ENCODE measurements at regions not wholly inside any gene's neighbourhood (a gene's known extent, or its start where the extent isn't known, plus 50 kb on each side); places are given as distances from the start of the nearest gene placed in this dataset.

DNA sequence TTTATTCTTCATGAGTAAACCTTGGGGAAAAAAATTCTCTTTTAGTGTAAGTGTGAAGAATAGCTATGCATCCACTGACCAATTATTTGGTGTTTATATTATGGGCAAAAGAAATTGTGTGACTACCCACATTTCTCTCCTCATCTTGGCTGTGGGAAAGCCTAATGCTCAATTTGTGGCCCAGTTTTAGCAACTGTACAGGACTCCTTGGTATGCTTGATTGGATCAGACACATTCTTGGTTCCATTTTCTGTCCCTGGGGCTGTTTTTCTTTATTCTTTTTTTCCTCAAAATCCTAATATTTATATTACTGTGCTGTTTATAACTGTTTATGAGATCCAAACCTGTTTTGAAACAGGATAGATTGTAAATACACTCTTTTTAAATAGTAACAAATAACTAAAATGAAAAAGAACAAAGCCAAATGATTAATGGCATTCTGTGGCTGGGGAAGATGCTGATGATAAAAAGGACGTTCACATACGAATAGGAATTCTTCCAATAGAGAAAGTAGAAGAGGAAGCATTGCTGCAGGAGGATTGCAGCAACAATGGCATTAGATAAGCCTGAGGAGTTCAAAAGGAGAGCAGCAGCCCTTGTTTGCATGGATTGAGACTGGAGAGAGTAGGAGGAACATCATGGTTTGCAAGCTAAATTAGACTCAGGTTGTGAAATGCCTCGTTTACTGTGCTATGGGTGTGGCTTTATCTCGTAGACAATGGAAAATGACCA, 580.5 kb downstream of the INHBA start (continued):
- TF ChIP-seq, protein P1, sequence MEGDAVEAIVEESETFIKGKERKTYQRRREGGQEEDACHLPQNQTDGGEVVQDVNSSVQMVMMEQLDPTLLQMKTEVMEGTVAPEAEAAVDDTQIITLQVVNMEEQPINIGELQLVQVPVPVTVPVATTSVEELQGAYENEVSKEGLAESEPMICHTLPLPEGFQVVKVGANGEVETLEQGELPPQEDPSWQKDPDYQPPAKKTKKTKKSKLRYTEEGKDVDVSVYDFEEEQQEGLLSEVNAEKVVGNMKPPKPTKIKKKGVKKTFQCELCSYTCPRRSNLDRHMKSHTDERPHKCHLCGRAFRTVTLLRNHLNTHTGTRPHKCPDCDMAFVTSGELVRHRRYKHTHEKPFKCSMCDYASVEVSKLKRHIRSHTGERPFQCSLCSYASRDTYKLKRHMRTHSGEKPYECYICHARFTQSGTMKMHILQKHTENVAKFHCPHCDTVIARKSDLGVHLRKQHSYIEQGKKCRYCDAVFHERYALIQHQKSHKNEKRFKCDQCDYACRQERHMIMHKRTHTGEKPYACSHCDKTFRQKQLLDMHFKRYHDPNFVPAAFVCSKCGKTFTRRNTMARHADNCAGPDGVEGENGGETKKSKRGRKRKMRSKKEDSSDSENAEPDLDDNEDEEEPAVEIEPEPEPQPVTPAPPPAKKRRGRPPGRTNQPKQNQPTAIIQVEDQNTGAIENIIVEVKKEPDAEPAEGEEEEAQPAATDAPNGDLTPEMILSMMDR (conservative IDR thresholded peaks at IDR 0.05; ENCODE audit: low read depth in 2 of 2) = no peak
- TF ChIP-seq, protein P2, sequence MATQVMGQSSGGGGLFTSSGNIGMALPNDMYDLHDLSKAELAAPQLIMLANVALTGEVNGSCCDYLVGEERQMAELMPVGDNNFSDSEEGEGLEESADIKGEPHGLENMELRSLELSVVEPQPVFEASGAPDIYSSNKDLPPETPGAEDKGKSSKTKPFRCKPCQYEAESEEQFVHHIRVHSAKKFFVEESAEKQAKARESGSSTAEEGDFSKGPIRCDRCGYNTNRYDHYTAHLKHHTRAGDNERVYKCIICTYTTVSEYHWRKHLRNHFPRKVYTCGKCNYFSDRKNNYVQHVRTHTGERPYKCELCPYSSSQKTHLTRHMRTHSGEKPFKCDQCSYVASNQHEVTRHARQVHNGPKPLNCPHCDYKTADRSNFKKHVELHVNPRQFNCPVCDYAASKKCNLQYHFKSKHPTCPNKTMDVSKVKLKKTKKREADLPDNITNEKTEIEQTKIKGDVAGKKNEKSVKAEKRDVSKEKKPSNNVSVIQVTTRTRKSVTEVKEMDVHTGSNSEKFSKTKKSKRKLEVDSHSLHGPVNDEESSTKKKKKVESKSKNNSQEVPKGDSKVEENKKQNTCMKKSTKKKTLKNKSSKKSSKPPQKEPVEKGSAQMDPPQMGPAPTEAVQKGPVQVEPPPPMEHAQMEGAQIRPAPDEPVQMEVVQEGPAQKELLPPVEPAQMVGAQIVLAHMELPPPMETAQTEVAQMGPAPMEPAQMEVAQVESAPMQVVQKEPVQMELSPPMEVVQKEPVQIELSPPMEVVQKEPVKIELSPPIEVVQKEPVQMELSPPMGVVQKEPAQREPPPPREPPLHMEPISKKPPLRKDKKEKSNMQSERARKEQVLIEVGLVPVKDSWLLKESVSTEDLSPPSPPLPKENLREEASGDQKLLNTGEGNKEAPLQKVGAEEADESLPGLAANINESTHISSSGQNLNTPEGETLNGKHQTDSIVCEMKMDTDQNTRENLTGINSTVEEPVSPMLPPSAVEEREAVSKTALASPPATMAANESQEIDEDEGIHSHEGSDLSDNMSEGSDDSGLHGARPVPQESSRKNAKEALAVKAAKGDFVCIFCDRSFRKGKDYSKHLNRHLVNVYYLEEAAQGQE (IDR thresholded peaks at IDR 0.05; ENCODE audit: unreplicated experiment) = no peak
- TF ChIP-seq, protein P3, sequence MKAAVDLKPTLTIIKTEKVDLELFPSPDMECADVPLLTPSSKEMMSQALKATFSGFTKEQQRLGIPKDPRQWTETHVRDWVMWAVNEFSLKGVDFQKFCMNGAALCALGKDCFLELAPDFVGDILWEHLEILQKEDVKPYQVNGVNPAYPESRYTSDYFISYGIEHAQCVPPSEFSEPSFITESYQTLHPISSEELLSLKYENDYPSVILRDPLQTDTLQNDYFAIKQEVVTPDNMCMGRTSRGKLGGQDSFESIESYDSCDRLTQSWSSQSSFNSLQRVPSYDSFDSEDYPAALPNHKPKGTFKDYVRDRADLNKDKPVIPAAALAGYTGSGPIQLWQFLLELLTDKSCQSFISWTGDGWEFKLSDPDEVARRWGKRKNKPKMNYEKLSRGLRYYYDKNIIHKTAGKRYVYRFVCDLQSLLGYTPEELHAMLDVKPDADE (IDR thresholded peaks at IDR 0.05) = no peak

DNA sequence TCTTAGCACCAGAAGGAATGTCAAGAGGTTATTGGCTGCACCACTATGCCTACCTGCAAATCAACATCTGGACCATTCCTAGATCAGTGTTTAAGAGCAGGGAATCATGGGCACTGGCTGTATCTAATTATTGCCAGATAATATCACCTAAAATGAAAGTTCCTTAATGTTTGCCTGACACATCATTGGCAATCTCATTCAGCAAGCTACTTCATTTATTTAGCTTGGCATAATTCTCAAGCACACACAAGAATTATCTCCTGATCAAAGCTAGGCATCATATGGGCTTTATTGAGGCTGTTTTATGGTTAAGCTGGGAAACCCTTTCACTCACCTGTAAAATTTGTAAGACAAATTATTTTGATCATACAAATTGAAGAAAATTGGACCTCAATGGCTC, 581.7 kb downstream of the INHBA start:
- Histone ChIP-seq H3K4me1 (ENCODE audit: insufficient read depth) (no peaks in the 10 kb centered on the region), H2AFZ (no peak overlapping the region), H3K79me2 (replicated peaks; ENCODE audit: insufficient read depth) (no peaks in the 10 kb centered on the region), H3K4me3 (no peak overlapping the region), H3K4me2 (no peak overlapping the region), H3K27ac (ENCODE audit: low read depth) (no peak overlapping the region), H3F3A (replicated peaks; ENCODE audit: low read depth) (no peaks in the 10 kb centered on the region), H3K36me3 (ENCODE audit: insufficient read depth) (no peaks in the 10 kb centered on the region), H4K20me1 (replicated peaks; ENCODE audit: insufficient read depth) (no peaks in the 10 kb centered on the region), H3K9me2 (ENCODE audit: insufficient read depth) (peaks cover 11% of the 10 kb centered on the region), H3K27me3 (ENCODE audit: insufficient read depth) (no peaks in the 10 kb centered on the region)
- H3K4me3 Mint-ChIP-seq = no peak overlapping the region
- H3K9me3 Mint-ChIP-seq = 0 out of 3 replicates have a peak, but pooled peaks cover 4% of the 10 kb centered on the region
- DNase-seq (ENCODE audit: low spot score) = no peak
- H3K36me3 Mint-ChIP-seq (ENCODE audit: low read depth) = no peaks in the 10 kb centered on the region
- no peak overlapping the region for H3K27ac Mint-ChIP-seq
- H3K4me1 Mint-ChIP-seq = peaks cover 5% of the 10 kb centered on the region
- no peak for ATAC-seq
- H3K27me3 Mint-ChIP-seq (ENCODE audit: insufficient read depth, low read depth, poor library complexity) = no peaks in the 10 kb centered on the region
- TF ChIP-seq, protein P2 (IDR thresholded peaks at IDR 0.05; ENCODE audit: unreplicated experiment) = no peak
- no peak for TF ChIP-seq CREB1 (CRISPR knock-in tag; IDR thresholded peaks at IDR 0.05; ENCODE audit: low read depth)
- TF ChIP-seq, protein P4, sequence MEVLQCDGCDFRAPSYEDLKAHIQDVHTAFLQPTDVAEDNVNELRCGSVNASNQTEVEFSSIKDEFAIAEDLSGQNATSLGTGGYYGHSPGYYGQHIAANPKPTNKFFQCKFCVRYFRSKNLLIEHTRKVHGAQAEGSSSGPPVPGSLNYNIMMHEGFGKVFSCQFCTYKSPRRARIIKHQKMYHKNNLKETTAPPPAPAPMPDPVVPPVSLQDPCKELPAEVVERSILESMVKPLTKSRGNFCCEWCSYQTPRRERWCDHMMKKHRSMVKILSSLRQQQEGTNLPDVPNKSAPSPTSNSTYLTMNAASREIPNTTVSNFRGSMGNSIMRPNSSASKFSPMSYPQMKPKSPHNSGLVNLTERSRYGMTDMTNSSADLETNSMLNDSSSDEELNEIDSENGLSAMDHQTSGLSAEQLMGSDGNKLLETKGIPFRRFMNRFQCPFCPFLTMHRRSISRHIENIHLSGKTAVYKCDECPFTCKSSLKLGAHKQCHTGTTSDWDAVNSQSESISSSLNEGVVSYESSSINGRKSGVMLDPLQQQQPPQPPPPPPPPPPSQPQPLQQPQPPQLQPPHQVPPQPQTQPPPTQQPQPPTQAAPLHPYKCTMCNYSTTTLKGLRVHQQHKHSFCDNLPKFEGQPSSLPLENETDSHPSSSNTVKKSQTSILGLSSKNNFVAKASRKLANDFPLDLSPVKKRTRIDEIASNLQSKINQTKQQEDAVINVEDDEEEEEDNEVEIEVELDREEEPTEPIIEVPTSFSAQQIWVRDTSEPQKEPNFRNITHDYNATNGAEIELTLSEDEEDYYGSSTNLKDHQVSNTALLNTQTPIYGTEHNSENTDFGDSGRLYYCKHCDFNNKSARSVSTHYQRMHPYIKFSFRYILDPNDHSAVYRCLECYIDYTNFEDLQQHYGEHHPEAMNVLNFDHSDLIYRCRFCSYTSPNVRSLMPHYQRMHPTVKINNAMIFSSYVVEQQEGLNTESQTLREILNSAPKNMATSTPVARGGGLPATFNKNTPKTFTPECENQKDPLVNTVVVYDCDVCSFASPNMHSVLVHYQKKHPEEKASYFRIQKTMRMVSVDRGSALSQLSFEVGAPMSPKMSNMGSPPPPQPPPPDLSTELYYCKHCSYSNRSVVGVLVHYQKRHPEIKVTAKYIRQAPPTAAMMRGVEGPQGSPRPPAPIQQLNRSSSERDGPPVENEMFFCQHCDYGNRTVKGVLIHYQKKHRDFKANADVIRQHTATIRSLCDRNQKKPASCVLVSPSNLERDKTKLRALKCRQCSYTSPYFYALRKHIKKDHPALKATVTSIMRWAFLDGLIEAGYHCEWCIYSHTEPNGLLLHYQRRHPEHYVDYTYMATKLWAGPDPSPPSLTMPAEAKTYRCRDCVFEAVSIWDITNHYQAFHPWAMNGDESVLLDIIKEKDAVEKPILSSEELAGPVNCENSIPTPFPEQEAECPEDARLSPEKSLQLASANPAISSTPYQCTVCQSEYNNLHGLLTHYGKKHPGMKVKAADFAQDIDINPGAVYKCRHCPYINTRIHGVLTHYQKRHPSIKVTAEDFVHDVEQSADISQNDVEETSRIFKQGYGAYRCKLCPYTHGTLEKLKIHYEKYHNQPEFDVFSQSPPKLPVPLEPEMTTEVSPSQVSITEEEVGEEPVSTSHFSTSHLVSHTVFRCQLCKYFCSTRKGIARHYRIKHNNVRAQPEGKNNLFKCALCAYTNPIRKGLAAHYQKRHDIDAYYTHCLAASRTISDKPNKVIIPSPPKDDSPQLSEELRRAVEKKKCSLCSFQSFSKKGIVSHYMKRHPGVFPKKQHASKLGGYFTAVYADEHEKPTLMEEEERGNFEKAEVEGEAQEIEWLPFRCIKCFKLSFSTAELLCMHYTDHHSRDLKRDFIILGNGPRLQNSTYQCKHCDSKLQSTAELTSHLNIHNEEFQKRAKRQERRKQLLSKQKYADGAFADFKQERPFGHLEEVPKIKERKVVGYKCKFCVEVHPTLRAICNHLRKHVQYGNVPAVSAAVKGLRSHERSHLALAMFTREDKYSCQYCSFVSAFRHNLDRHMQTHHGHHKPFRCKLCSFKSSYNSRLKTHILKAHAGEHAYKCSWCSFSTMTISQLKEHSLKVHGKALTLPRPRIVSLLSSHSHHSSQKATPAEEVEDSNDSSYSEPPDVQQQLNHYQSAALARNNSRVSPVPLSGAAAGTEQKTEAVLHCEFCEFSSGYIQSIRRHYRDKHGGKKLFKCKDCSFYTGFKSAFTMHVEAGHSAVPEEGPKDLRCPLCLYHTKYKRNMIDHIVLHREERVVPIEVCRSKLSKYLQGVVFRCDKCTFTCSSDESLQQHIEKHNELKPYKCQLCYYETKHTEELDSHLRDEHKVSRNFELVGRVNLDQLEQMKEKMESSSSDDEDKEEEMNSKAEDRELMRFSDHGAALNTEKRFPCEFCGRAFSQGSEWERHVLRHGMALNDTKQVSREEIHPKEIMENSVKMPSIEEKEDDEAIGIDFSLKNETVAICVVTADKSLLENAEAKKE (CRISPR knock-in tag; IDR thresholded peaks at IDR 0.05) = no peak

Data from GM23338 (cell line).